Peyer's patch (tissue), 4 donors: ENCODE measurements at regions not wholly inside any gene's neighbourhood (a gene's known extent, or its start where the extent isn't known, plus 50 kb on each side); places are given as distances from the start of the nearest gene placed in this dataset.

Experiments used
- DNase-seq, 3 donors: peaks; one replicate each; pipeline ENCODE4 v3.0.0-alpha.2; 2017 to 2019
- H3K27ac ChIP-seq, 4 donors: fragments of 200-600 bp; sonication (generic); one replicate each; pipeline ENCODE4 v1.5.1; 2016 to 2019
- H3K27me3 ChIP-seq, 2 donors: fragments of 200-600 bp; sonication (generic); one replicate each; pipeline ENCODE4 v1.5.1; 2019
- H3K36me3 ChIP-seq, 3 donors: fragments of 200-600 bp; sonication (generic); one replicate each; pipeline ENCODE4 v1.5.1; 2016 to 2019
- H3K4me1 ChIP-seq, 4 donors: fragments of 200-600 bp; sonication (generic); one replicate each; pipeline ENCODE4 v1.5.1; 2016 to 2019
- H3K4me3 ChIP-seq, 4 donors: fragments of 200-600 bp; sonication (generic); 1 replicate in 3 of 4; 2 replicates in 1 of 4; pipeline ENCODE4 v1.5.1; 2016 to 2019; ENCODE audit warnings: mild to moderate bottlenecking in 1 of 4
- H3K9me3 ChIP-seq, 4 donors: fragments of 200-600 bp; sonication (generic); one replicate each; pipeline ENCODE4 v1.5.1; 2016 to 2019; ENCODE audit warnings: mild to moderate bottlenecking in 1 of 4
- POLR2A ChIP-seq, 2 donors: fragments of 450-650 bp; IDR thresholded peaks; one replicate each; pipeline ENCODE4 v1.5.1; 2017; ENCODE audit warnings: antibody characterized with exemption in 2 of 2, mild to moderate bottlenecking in 2 of 2, moderate library complexity in 2 of 2
- TF ChIP-seq, protein P1 (sequence below), 6 experiments: fragments of 450-650 bp in 4 of 6; fragments of 200-600 bp in 2 of 6; sonication (generic) in 1 of 6; IDR thresholded peaks; one replicate each; pipeline ENCODE4 v1.5.1; 2017 to 2019; ENCODE audit warnings: antibody characterized with exemption in 6 of 6, mild to moderate bottlenecking in 3 of 6, moderate library complexity in 1 of 6

DNA sequence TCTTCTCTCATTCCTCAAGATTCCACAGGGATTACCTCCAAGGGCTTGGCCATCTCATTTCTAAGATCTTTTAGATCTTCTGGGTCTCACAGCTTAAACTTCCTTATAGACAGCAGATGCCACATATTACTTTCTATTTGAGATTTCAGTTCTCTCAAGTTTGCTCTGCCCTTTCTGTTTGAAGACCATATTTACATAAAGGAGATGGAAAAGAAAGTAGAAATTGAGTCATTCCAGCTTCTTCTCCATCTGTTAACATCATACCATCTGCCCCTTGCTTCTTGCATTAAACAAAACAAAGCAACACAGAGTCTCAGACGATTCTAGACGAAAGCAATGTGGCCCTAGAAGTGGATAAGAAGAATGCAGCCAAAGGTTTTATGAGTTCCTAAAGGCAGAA is 203.4 kb downstream of the TTLL2 start:
- no peaks in the 10 kb centered on the region for H3K4me1 ChIP-seq
- H3K27ac ChIP-seq: no peak overlapping the region
- H3K4me3 ChIP-seq: no peak overlapping the region
- H3K9me3 ChIP-seq: no peaks in the 10 kb centered on the region
- no peak for DNase-seq
- no peaks in the 10 kb centered on the region for H3K27me3 ChIP-seq
- no peak for TF ChIP-seq POLR2A (IDR thresholded peaks at IDR 0.05)
- TF ChIP-seq, protein P1, sequence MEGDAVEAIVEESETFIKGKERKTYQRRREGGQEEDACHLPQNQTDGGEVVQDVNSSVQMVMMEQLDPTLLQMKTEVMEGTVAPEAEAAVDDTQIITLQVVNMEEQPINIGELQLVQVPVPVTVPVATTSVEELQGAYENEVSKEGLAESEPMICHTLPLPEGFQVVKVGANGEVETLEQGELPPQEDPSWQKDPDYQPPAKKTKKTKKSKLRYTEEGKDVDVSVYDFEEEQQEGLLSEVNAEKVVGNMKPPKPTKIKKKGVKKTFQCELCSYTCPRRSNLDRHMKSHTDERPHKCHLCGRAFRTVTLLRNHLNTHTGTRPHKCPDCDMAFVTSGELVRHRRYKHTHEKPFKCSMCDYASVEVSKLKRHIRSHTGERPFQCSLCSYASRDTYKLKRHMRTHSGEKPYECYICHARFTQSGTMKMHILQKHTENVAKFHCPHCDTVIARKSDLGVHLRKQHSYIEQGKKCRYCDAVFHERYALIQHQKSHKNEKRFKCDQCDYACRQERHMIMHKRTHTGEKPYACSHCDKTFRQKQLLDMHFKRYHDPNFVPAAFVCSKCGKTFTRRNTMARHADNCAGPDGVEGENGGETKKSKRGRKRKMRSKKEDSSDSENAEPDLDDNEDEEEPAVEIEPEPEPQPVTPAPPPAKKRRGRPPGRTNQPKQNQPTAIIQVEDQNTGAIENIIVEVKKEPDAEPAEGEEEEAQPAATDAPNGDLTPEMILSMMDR (IDR thresholded peaks at IDR 0.05): no peak
- no peaks in the 10 kb centered on the region for H3K36me3 ChIP-seq

DNA sequence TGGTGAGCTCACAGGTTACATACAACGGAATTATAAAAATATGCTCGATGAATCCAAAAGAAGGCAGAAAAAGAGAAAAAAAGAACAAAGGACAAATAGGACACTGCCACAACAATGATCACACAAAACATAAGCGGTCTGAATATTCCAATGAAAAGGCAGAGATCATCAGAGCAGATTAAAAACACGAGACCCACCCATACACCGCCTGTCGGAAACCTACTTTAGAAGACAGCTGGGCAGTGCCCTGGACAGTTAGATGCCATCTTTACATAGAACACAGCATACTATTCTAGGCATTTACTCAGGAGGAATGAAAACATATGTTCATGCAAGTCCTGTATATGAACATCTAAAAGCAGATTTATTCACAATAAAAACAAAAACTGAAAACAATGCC is 204.1 kb downstream of the TTLL2 start:
- H3K4me3 ChIP-seq: no peak overlapping the region
- no peaks in the 10 kb centered on the region for H3K9me3 ChIP-seq
- no peak for TF ChIP-seq POLR2A (IDR thresholded peaks at IDR 0.05)
- TF ChIP-seq, protein P1 (IDR thresholded peaks at IDR 0.05): no peak
- no peaks in the 10 kb centered on the region for H3K36me3 ChIP-seq
- no peak overlapping the region for H3K27ac ChIP-seq
- no peak for DNase-seq
- no peaks in the 10 kb centered on the region for H3K4me1 ChIP-seq
- H3K27me3 ChIP-seq: no peaks in the 10 kb centered on the region

DNA sequence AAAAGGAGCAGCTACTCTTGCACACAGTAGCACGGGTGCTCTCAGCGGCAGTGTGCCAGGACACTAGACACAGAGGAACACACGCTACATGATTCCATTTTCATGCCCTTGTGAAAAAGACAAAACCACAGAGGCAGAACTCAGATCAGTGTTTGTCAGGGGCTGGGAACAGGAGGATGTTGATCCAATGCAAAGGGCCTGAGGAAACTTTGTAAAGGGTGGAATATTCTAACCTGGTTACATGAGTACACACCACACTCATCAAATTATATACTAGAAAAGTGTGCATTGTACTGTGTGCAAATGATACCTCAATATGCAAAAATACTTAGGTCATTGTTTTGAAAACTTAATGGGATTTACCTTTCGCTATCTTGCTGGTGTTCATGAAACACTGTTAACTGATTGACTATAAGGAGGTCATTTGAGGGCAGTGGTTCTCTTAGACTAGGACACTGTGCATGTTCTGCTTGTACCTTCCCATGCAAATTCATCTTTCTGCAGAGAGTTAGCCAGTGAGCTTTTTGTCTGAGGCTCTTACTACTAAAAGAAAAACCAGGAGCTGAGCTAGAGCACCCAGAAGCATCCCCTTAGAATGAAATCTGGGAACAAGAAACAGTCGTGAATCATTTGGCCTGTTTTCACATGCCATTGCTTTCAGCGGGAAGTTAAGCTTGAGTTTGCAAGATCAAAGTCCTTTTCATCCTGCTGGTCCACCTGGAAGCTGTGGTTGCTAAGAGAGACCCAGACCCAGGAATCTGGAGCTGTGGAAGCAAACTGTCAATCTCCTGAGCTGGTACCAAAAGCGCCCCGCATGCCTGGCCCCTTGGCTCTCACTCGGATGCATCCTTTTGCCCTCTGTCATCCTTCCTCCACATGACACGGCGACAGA is 204.8 kb downstream of the TTLL2 start:
- DNase-seq: no peak
- Histone ChIP-seq H3K9me3 (no peaks in the 10 kb centered on the region), H3K36me3 (no peaks in the 10 kb centered on the region), H3K4me3 (no peak overlapping the region), H3K27me3 (no peaks in the 10 kb centered on the region), H3K4me1 (no peaks in the 10 kb centered on the region), H3K27ac (no peak overlapping the region)
- TF ChIP-seq, protein P1 (IDR thresholded peaks at IDR 0.05): no peak
- no peak for TF ChIP-seq POLR2A (IDR thresholded peaks at IDR 0.05)

DNA sequence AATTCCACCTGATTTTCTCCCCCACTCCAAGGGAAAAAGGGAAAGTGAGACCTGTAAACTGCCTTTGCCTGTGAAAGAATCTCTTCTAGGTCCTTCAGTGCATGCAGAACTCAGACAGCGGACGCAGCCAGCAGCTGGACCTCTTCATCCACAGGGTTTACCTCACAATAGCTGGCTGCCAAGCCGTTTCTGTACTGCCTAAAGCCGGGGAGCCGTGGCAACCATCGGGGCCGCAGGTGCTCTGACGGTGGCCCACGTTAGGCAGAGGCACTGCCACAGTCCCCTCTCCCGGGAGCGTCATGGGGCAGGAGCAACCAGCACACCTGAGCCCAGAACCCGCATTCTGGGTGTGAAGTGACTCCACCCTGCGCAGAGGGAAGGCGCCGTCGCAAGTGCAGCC is 206.1 kb downstream of the TTLL2 start:
- no peaks in the 10 kb centered on the region for H3K27me3 ChIP-seq
- H3K4me1 ChIP-seq: no peaks in the 10 kb centered on the region
- DNase-seq: no peak
- H3K36me3 ChIP-seq: no peaks in the 10 kb centered on the region
- H3K4me3 ChIP-seq: no peak overlapping the region
- H3K27ac ChIP-seq: no peak overlapping the region
- TF ChIP-seq POLR2A (IDR thresholded peaks at IDR 0.05): no peak
- TF ChIP-seq, protein P1 (IDR thresholded peaks at IDR 0.05): no peak
- no peaks in the 10 kb centered on the region for H3K9me3 ChIP-seq

DNA sequence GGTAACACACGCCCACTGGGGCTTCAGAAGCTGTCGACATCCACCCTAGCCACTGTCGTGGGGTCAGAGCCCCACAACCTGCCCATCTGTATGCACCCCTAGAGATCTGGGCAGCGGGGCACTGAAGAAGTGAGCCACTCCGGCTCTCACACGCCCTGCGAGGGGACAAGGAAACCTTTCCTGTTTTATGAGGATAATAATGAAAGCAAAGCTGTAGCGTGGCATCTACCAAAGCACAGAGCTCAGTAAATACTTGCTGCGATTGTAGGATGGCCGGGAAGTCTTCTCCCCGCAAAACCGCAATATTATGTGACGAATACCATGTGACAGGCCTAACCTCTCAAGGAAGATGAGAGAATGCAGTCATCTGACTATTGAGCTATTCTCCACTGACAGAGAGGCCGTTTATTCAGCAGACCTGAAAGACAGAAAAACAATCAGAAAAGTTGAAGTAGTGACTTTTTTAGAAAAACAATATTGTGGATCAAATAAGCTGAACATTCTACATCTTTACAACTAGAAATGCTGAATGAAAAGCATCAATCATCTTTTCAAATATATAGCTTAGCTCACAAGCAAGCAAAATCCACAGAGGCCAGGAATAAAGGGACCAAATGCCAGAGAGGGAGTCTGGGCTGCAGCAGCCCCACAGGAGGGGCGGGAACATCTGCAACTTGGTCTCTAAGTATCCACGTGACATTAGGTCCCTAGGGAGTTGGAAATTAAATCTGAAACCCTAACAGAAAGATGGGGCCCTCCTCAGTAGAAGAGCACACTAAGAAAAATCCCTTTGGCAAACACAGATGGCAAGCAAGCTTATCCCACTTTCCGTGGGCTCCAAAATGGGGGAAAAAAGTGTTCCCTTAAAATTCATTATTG is 207.8 kb downstream of the TTLL2 start:
- no peak for DNase-seq
- H3K27ac ChIP-seq: no peak overlapping the region
- H3K4me1 ChIP-seq: no peaks in the 10 kb centered on the region
- TF ChIP-seq, protein P1 (IDR thresholded peaks at IDR 0.05): no peak
- no peak for TF ChIP-seq POLR2A (IDR thresholded peaks at IDR 0.05)
- no peaks in the 10 kb centered on the region for H3K27me3 ChIP-seq
- no peak overlapping the region for H3K4me3 ChIP-seq
- H3K36me3 ChIP-seq: no peaks in the 10 kb centered on the region
- no peaks in the 10 kb centered on the region for H3K9me3 ChIP-seq
